PC-9 (cell line): ENCODE measurements at regions not wholly inside any gene's neighbourhood (a gene's known extent, or its start where the extent isn't known, plus 50 kb on each side); places are given as distances from the start of the nearest gene placed in this dataset.

Experiments
- BruUV-seq: library from RNA; stranded (reverse); fragments of 400-500 nt; replicated peaks from 2 replicates; lab custom pipeline; 2021; lab: Mats Ljungman, UMichigan
- CTCF ChIA-PET: fragments of 300-600 bp; sonication (Branson Sonifier 250); formaldehyde crosslinking; loops from one replicate; lab custom pipeline; 2022; ENCODE audit warnings: antibody characterized with exemption; lab: Charles Lee
- POLR2A ChIA-PET: fragments of 300-600 bp; sonication (Branson Sonifier 250); formaldehyde crosslinking; loops from one replicate; lab custom pipeline; 2022; ENCODE audit warnings: antibody characterized with exemption; ENCODE audit not compliant: unreplicated experiment; lab: Charles Lee
- DNase-seq, 2 experiments: peaks; one replicate each; pipeline versions ENCODE4 v3.0.0 to v3.0.0-alpha.2; 2015 to 2022; ENCODE audit warnings: mixed read lengths in 1 of 2
- H2AFZ ChIP-seq: fragments of 200-600 bp; sonication (generic); 2 replicates; pipeline ENCODE4 v1.8.1; 2017; ENCODE audit warnings: antibody characterized with exemption
- H3F3A ChIP-seq: fragments of 200-600 bp; sonication (generic); 2 replicates; pipeline ENCODE4 v1.8.1; 2017; ENCODE audit warnings: antibody characterized with exemption, mild to moderate bottlenecking, low read depth; ENCODE audit not compliant: insufficient read depth
- H3K27ac ChIP-seq: fragments of 200-600 bp; sonication (generic); 2 replicates; pipeline ENCODE4 v1.6.1; 2016; ENCODE audit warnings: mixed run types
- H3K27me3 ChIP-seq: fragments of 200-600 bp; sonication (generic); 2 replicates; pipeline ENCODE4 v1.6.1; 2016; ENCODE audit warnings: low read depth, mixed run types; ENCODE audit not compliant: insufficient read depth
- H3K36me3 ChIP-seq: fragments of 200-600 bp; sonication (generic); 2 replicates; pipeline ENCODE4 v1.6.1; 2016; ENCODE audit warnings: low read depth, mixed run types
- H3K4me1 ChIP-seq: fragments of 200-600 bp; sonication (generic); replicated peaks from 2 replicates; pipeline ENCODE4 v1.6.1; 2016; ENCODE audit warnings: mixed run types; ENCODE audit not compliant: insufficient read depth
- H3K4me2 ChIP-seq: fragments of 200-600 bp; sonication (generic); 2 replicates; pipeline ENCODE4 v1.6.1; 2017; ENCODE audit warnings: mixed run types
- H3K4me3 ChIP-seq: fragments of 200-600 bp; sonication (generic); 2 replicates; pipeline ENCODE4 v1.6.1; 2016; ENCODE audit warnings: mixed run types
- H3K79me2 ChIP-seq: fragments of 200-600 bp; sonication (generic); 2 replicates; pipeline ENCODE4 v1.6.1; 2017; ENCODE audit warnings: low read depth, mixed run types
- H3K9me2 ChIP-seq: fragments of 200-600 bp; sonication (generic); 2 replicates; pipeline ENCODE4 v1.8.1; 2017; ENCODE audit warnings: mild to moderate bottlenecking; ENCODE audit not compliant: insufficient read depth
- H3K9me3 ChIP-seq: fragments of 200-600 bp; sonication (generic); 2 replicates; pipeline ENCODE4 v1.8.1; 2016; ENCODE audit warnings: low read depth; ENCODE audit not compliant: insufficient read depth
- H4K20me1 ChIP-seq: fragments of 200-600 bp; sonication (generic); 2 replicates; pipeline ENCODE4 v1.8.1; 2017; ENCODE audit not compliant: insufficient read depth
- EZH2 ChIP-seq: fragments of 200-600 bp; sonication (generic); IDR thresholded peaks from 2 replicates; pipeline ENCODE4 v1.8.0; 2017; ENCODE audit warnings: antibody characterized with exemption, low read depth
- intact Hi-C: fragments of 100-400 bp; cut with micrococcal nuclease; formaldehyde crosslinking; loops from one replicate; pipeline ENCODE4 v1.10.0; 2022; ENCODE audit not compliant: unreplicated experiment
- TF ChIP-seq, protein P1 (sequence below): fragments of 200-600 bp; sonication (generic); conservative IDR thresholded peaks from 2 replicates; pipeline ENCODE4 v1.6.1; 2017; ENCODE audit warnings: mixed run types, antibody characterized with exemption, mild to moderate bottlenecking, moderate library complexity

GRCh38 chr2:7904319-7904718 lies 777.5 kb upstream of the ID2 start:
- TF ChIP-seq, protein P1, sequence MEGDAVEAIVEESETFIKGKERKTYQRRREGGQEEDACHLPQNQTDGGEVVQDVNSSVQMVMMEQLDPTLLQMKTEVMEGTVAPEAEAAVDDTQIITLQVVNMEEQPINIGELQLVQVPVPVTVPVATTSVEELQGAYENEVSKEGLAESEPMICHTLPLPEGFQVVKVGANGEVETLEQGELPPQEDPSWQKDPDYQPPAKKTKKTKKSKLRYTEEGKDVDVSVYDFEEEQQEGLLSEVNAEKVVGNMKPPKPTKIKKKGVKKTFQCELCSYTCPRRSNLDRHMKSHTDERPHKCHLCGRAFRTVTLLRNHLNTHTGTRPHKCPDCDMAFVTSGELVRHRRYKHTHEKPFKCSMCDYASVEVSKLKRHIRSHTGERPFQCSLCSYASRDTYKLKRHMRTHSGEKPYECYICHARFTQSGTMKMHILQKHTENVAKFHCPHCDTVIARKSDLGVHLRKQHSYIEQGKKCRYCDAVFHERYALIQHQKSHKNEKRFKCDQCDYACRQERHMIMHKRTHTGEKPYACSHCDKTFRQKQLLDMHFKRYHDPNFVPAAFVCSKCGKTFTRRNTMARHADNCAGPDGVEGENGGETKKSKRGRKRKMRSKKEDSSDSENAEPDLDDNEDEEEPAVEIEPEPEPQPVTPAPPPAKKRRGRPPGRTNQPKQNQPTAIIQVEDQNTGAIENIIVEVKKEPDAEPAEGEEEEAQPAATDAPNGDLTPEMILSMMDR, result no peak
- TF ChIP-seq EZH2, result no peak
- Histone ChIP-seq H3K27ac (no peak overlapping the region), H3K9me3 (no peaks in the 10 kb centered on the region), H3K27me3 (peaks cover 26% of the 10 kb centered on the region; the same call in 1 of the 2 replicates), H3K79me2 (no peaks in the 10 kb centered on the region), H3F3A (no peaks in the 10 kb centered on the region), H3K36me3 (no peaks in the 10 kb centered on the region), H3K4me2 (no peak overlapping the region), H3K4me3 (no peak overlapping the region), H3K4me1 (no peaks in the 10 kb centered on the region), H2AFZ (no peak overlapping the region), H4K20me1 (no peaks in the 10 kb centered on the region), H3K9me2 (no peaks in the 10 kb centered on the region)
- intact Hi-C loops, result no loop called here
- ChIA-PET CTCF (no interaction called here), POLR2A (no interaction called here)
- no TSS peak for BruUV-seq
- DNase-seq, result no peak

- Histone ChIP-seq H3K79me2 (no peaks in the 10 kb centered on the region), H4K20me1 (no peaks in the 10 kb centered on the region), H3F3A (no peaks in the 10 kb centered on the region), H2AFZ (no peak overlapping the region), H3K27me3 (peaks cover 26% of the 10 kb centered on the region; the same call in 1 of the 2 replicates), H3K4me1 (no peaks in the 10 kb centered on the region), H3K9me2 (no peaks in the 10 kb centered on the region), H3K27ac (no peak overlapping the region), H3K9me3 (no peaks in the 10 kb centered on the region), H3K36me3 (no peaks in the 10 kb centered on the region), H3K4me3 (no peak overlapping the region), H3K4me2 (no peak overlapping the region)
- intact Hi-C loops, result no loop called here
- TF ChIP-seq, protein P1, result no peak
- POLR2A ChIA-PET, result no interaction called here
- DNase-seq, result no peak
- BruUV-seq, result no TSS peak
- CTCF ChIA-PET, result no interaction called here
Observed at GRCh38 chr2:7905756-7906155, 776.1 kb upstream of the ID2 start.

- no peak for DNase-seq
- H3K27me3 ChIP-seq, result peaks cover 26% of the 10 kb centered on the region; the same call in 1 of the 2 replicates
- intact Hi-C loops, result no loop called here
- no TSS peak for BruUV-seq
- no peak overlapping the region for H3K27ac ChIP-seq
- no peaks in the 10 kb centered on the region for H3F3A ChIP-seq
- ChIA-PET POLR2A (no interaction called here), CTCF (no interaction called here)
- no peaks in the 10 kb centered on the region for H3K36me3 ChIP-seq
- H3K4me1 ChIP-seq, result no peaks in the 10 kb centered on the region
- no peaks in the 10 kb centered on the region for H3K9me3 ChIP-seq
- H3K4me3 ChIP-seq, result no peak overlapping the region
- H3K9me2 ChIP-seq, result no peaks in the 10 kb centered on the region
- no peak for TF ChIP-seq EZH2
- no peaks in the 10 kb centered on the region for H4K20me1 ChIP-seq
- no peak overlapping the region for H2AFZ ChIP-seq
- no peak overlapping the region for H3K4me2 ChIP-seq
- H3K79me2 ChIP-seq, result no peaks in the 10 kb centered on the region
Observed at GRCh38 chr2:7906431-7906830, 775.4 kb upstream of the ID2 start.

GRCh38 chr2:7907041-7907440 lies 774.8 kb upstream of the ID2 start:
- H3K4me1 ChIP-seq, result no peaks in the 10 kb centered on the region
- no peaks in the 10 kb centered on the region for H3K9me2 ChIP-seq
- no peak overlapping the region for H2AFZ ChIP-seq
- ChIA-PET POLR2A (no interaction called here), CTCF (no interaction called here)
- H3K36me3 ChIP-seq, result no peaks in the 10 kb centered on the region
- no peaks in the 10 kb centered on the region for H3F3A ChIP-seq
- no peaks in the 10 kb centered on the region for H4K20me1 ChIP-seq
- no peak overlapping the region for H3K4me2 ChIP-seq
- no peak for TF ChIP-seq EZH2
- TF ChIP-seq, protein P1, result no peak
- no TSS peak for BruUV-seq
- no peak overlapping the region for H3K27ac ChIP-seq
- no peaks in the 10 kb centered on the region for H3K79me2 ChIP-seq
- DNase-seq, result no peak
- intact Hi-C loops, result no loop called here
- H3K9me3 ChIP-seq, result no peaks in the 10 kb centered on the region
- peaks cover 31% of the 10 kb centered on the region; the same call in 1 of the 2 replicates for H3K27me3 ChIP-seq
- no peak overlapping the region for H3K4me3 ChIP-seq
